H1 (cell line): ENCODE measurements at regions not wholly inside any gene's neighbourhood (a gene's known extent, or its start where the extent isn't known, plus 50 kb on each side); places are given as distances from the start of the nearest gene placed in this dataset.

Experiments used
- CTCF ChIA-PET: fragments of 300-600 bp; sonication (Branson Sonifier 250); formaldehyde crosslinking; loops from one replicate; lab custom pipeline; 2021; ENCODE audit not compliant: partially characterized antibody; lab: Charles Lee
- POLR2A ChIA-PET: fragments of 300-600 bp; sonication (Branson Sonifier 250); formaldehyde crosslinking; loops from one replicate; lab custom pipeline; 2021; ENCODE audit warnings: inconsistent platforms; ENCODE audit not compliant: partially characterized antibody; lab: Charles Lee
- DNase-seq, 2 experiments: peaks; one replicate each; pipeline versions ENCODE4 v3.0.0 to v3.0.0-alpha.2; 2010 to 2022; ENCODE audit warnings: low spot score in 2 of 2, low read depth in 1 of 2, mixed read lengths in 1 of 2
- FAIRE-seq: peaks from 2 replicates; lab custom pipeline; 2011; peaks lifted over from hg19 to GRCh38; lab: Jason Lieb, UNC
- H2AFZ ChIP-seq: 2 replicates; pipeline ENCODE4 v1.8.1; 2012; ENCODE audit warnings: low read length, inconsistent platforms
- H2AK5ac ChIP-seq: 2 replicates; pipeline ENCODE4 v1.6.1; 2013; ENCODE audit warnings: low read depth, low read length
- H2BK120ac ChIP-seq: replicated peaks from 2 replicates; pipeline ENCODE3; 2013; ENCODE audit warnings: low read depth, low read length, inconsistent platforms
- H2BK12ac ChIP-seq: 2 replicates; pipeline ENCODE4 v1.6.1; 2013; ENCODE audit warnings: low read depth, low read length
- H2BK15ac ChIP-seq: 2 replicates; pipeline ENCODE4 v1.6.1; 2013; ENCODE audit warnings: low read length
- H2BK20ac ChIP-seq: 2 replicates; pipeline ENCODE4 v1.6.1; 2013; ENCODE audit warnings: low read length
- H2BK5ac ChIP-seq: 2 replicates; pipeline ENCODE4 v1.6.1; 2013; ENCODE audit warnings: low read depth, low read length
- H3K14ac ChIP-seq: 2 replicates; pipeline ENCODE4 v1.6.1; 2013; ENCODE audit warnings: inconsistent platforms; ENCODE audit not compliant: insufficient read length
- H3K18ac ChIP-seq: 2 replicates; pipeline ENCODE4 v1.6.1; 2013; ENCODE audit warnings: low read length; ENCODE audit errors: extremely low read depth
- H3K23ac ChIP-seq: 2 replicates; pipeline ENCODE4 v1.6.1; 2013; ENCODE audit warnings: inconsistent platforms; ENCODE audit not compliant: insufficient read length
- H3K23me2 ChIP-seq: 2 replicates; pipeline ENCODE4 v1.6.1; 2013; ENCODE audit warnings: low read depth, low read length
- H3K27ac ChIP-seq: 2 replicates; pipeline ENCODE4 v1.6.1; 2011; ENCODE audit warnings: low read depth, low read length, inconsistent platforms
- H3K27me3 ChIP-seq, 4 experiments: replicated peaks in 1 of 4; 1 replicate in 1 of 4; 2 replicates in 3 of 4; pipeline versions ENCODE4 v1.6.1 to v1.8.1; 2011 to 2013; ENCODE audit warnings: low read length in 3 of 4, mild to moderate bottlenecking in 3 of 4, inconsistent platforms in 2 of 4, mixed read lengths in 2 of 4, moderate library complexity in 1 of 4; ENCODE audit not compliant: control insufficient read depth in 3 of 4, insufficient read depth in 3 of 4; ENCODE audit errors: extremely low read depth in 1 of 4
- H3K36me3 ChIP-seq, 4 experiments: 2 replicates each; pipeline versions ENCODE4 v1.6.1 to v1.8.1; 2011 to 2013; ENCODE audit warnings: mild to moderate bottlenecking in 4 of 4, low read length in 3 of 4, moderate library complexity in 2 of 4, control low read depth in 1 of 4, inconsistent platforms in 1 of 4; ENCODE audit not compliant: insufficient read depth in 4 of 4, control insufficient read depth in 2 of 4
- H3K4ac ChIP-seq: replicated peaks from 2 replicates; pipeline ENCODE3; 2013; ENCODE audit warnings: low read length, low read depth, mixed read lengths, inconsistent platforms; ENCODE audit not compliant: insufficient read length
- H3K4me1 ChIP-seq, 4 experiments: replicated peaks in 1 of 4; 1 replicate in 1 of 4; 2 replicates in 3 of 4; pipeline versions ENCODE4 v1.6.1 to v1.8.1; 2011 to 2013; ENCODE audit warnings: low read length in 3 of 4, inconsistent platforms in 2 of 4, mixed read lengths in 1 of 4; ENCODE audit not compliant: insufficient read depth in 4 of 4, control insufficient read depth in 3 of 4
- H3K4me2 ChIP-seq, 2 experiments: 2 replicates each; pipeline versions ENCODE4 v1.6.1 to v1.8.1; 2011 to 2013; ENCODE audit warnings: low read depth in 2 of 2, low read length in 2 of 2, control low read depth in 1 of 2, inconsistent platforms in 1 of 2, mild to moderate bottlenecking in 1 of 2; ENCODE audit not compliant: insufficient read depth in 1 of 2
- H3K4me3 ChIP-seq, 4 experiments: fragments of 200-600, 300-600 bp in 1 of 4; sonication (generic), shearing (Covaris generic), sonication (Bioruptor Twin) in 1 of 4; 2 replicates each; pipeline versions ENCODE4 v1.5.1 to v1.8.1; 2011 to 2016; ENCODE audit warnings: low read length in 4 of 4, low read depth in 3 of 4, control low read depth in 2 of 4, inconsistent platforms in 2 of 4, mild to moderate bottlenecking in 2 of 4, mixed read lengths in 1 of 4, moderate library complexity in 1 of 4; ENCODE audit not compliant: insufficient read depth in 2 of 4; ENCODE audit errors: extremely low read depth in 1 of 4
- H3K56ac ChIP-seq: replicated peaks from 2 replicates; pipeline ENCODE3; 2013; ENCODE audit warnings: low read depth, mild to moderate bottlenecking, mixed read lengths, low read length, inconsistent platforms; ENCODE audit not compliant: insufficient read length
- H3K79me1 ChIP-seq: 2 replicates; pipeline ENCODE4 v1.6.1; 2013; ENCODE audit warnings: low read depth, low read length, control low read depth
- H3K79me2 ChIP-seq, 2 experiments: 2 replicates each; pipeline versions ENCODE4 v1.6.1 to v1.8.1; 2012 to 2013; ENCODE audit warnings: low read length in 2 of 2, mild to moderate bottlenecking in 2 of 2, inconsistent platforms in 1 of 2; ENCODE audit not compliant: insufficient read depth in 2 of 2, control insufficient read depth in 1 of 2
- H3K9ac ChIP-seq, 4 experiments: replicated peaks in 1 of 4; 1 replicate in 1 of 4; 2 replicates in 3 of 4; pipeline versions ENCODE4 v1.6.1 to v1.8.1; 2011 to 2013; ENCODE audit warnings: low read depth in 3 of 4, low read length in 3 of 4, control low read depth in 2 of 4, mild to moderate bottlenecking in 2 of 4, moderate library complexity in 2 of 4, inconsistent platforms in 1 of 4; ENCODE audit errors: extremely low read depth in 1 of 4
- H3K9me3 ChIP-seq, 2 experiments: 2 replicates each; pipeline versions ENCODE4 v1.6.1 to v1.8.1; 2012 to 2013; ENCODE audit warnings: mild to moderate bottlenecking in 2 of 2, moderate library complexity in 2 of 2, control low read depth in 1 of 2, inconsistent platforms in 1 of 2, low read depth in 1 of 2, low read length in 1 of 2, mixed read lengths in 1 of 2; ENCODE audit not compliant: insufficient read depth in 2 of 2
- H4K20me1 ChIP-seq, 2 experiments: replicated peaks in 1 of 2; 2 replicates each; pipeline versions ENCODE3 to v1.8.1; 2011 to 2013; ENCODE audit warnings: inconsistent platforms in 2 of 2, low read length in 2 of 2, mild to moderate bottlenecking in 1 of 2; ENCODE audit not compliant: insufficient read depth in 2 of 2, control insufficient read depth in 1 of 2
- H4K5ac ChIP-seq: 2 replicates; pipeline ENCODE4 v1.6.1; 2013; ENCODE audit warnings: low read length, low read depth, mixed read lengths, inconsistent platforms; ENCODE audit not compliant: insufficient read length
- H4K8ac ChIP-seq: 2 replicates; pipeline ENCODE4 v1.8.0; 2013; ENCODE audit warnings: mild to moderate bottlenecking, moderate library complexity, low read length, inconsistent platforms; ENCODE audit not compliant: insufficient read depth; ENCODE audit errors: extremely low read depth
- H4K91ac ChIP-seq: replicated peaks from 2 replicates; pipeline ENCODE3; 2013; ENCODE audit warnings: low read length, mixed read lengths, inconsistent platforms; ENCODE audit not compliant: insufficient read length
- BCL11A ChIP-seq, 2 experiments: IDR thresholded peaks; one replicate each; pipeline ENCODE4 v1.6.1; 2011; ENCODE audit warnings: low read depth in 2 of 2, low read length in 2 of 2, mild to moderate bottlenecking in 2 of 2
- CREB1 ChIP-seq: IDR thresholded peaks from 2 replicates; pipeline ENCODE4 v1.6.1; 2012; ENCODE audit warnings: inconsistent platforms
- EGR1 ChIP-seq: IDR thresholded peaks from 2 replicates; pipeline ENCODE4 v1.6.1; 2011; ENCODE audit warnings: low read depth, low read length, borderline replicate concordance
- JUND ChIP-seq: IDR thresholded peaks from 2 replicates; pipeline ENCODE4 v1.6.1; 2011; ENCODE audit warnings: mild to moderate bottlenecking, improper control_type of control experiment, low read length
- KDM5A ChIP-seq: fragments of 200-600 bp; IDR thresholded peaks from 2 replicates; pipeline ENCODE4 v1.7.1; 2012; ENCODE audit warnings: mild to moderate bottlenecking, low read length, inconsistent platforms, mixed read lengths
- PHF8 ChIP-seq: fragments of 200-600 bp; sonication (generic); conservative IDR thresholded peaks from 2 replicates; pipeline ENCODE4 v1.7.1; 2012; ENCODE audit warnings: low read depth, mild to moderate bottlenecking, inconsistent platforms, low read length, moderate library complexity
- SAP30 ChIP-seq: fragments of 300-600 bp; sonication (generic); IDR thresholded peaks from 2 replicates; pipeline ENCODE4 v1.7.1; 2012; ENCODE audit warnings: low read length, moderate library complexity, mild to moderate bottlenecking, inconsistent platforms; ENCODE audit not compliant: insufficient read depth, insufficient replicate concordance
- SIN3A ChIP-seq, 2 experiments: IDR thresholded peaks in 1 of 2; conservative IDR thresholded peaks in 1 of 2; 2 replicates each; pipeline ENCODE4 v1.6.1; 2011 to 2012; ENCODE audit warnings: low read length in 2 of 2, improper control_type of control experiment in 1 of 2, low read depth in 1 of 2, mild to moderate bottlenecking in 1 of 2
- SP1 ChIP-seq: IDR thresholded peaks from 2 replicates; pipeline ENCODE4 v1.6.1; 2011; ENCODE audit warnings: low read depth, low read length
- SP2 ChIP-seq: IDR thresholded peaks from 2 replicates; pipeline ENCODE4 v1.6.1; 2012; ENCODE audit warnings: mild to moderate bottlenecking, low read length, inconsistent platforms
- TCF12 ChIP-seq: IDR thresholded peaks from 2 replicates; pipeline ENCODE4 v1.6.1; 2011; ENCODE audit warnings: low read depth, mild to moderate bottlenecking, low read length
- WGBS, 2 experiments: shearing (Covaris generic) in 1 of 2; methylation state at CpG; one replicate each; pipeline versions ENCODE4 v1.1.6 to v1.1.7; 2013 to 2015; ENCODE audit warnings: low lambda C conversion rate in 2 of 2, mixed read lengths in 2 of 2, inconsistent platforms in 1 of 2, low coverage in 1 of 2, missing lambda C conversion rate in 1 of 2; ENCODE audit not compliant: insufficient replicate concordance in 2 of 2, insufficient coverage in 1 of 2, insufficient read length in 1 of 2; ENCODE audit errors: extremely low coverage in 1 of 2, missing lambda C conversion rate in 1 of 2; 5-methylcytosine and 5-hydroxymethylcytosine counted together
- TF ChIP-seq, protein P1 (sequence below): IDR thresholded peaks from 2 replicates; pipeline ENCODE4 v1.6.1; 2012; ENCODE audit warnings: inconsistent platforms

DNA sequence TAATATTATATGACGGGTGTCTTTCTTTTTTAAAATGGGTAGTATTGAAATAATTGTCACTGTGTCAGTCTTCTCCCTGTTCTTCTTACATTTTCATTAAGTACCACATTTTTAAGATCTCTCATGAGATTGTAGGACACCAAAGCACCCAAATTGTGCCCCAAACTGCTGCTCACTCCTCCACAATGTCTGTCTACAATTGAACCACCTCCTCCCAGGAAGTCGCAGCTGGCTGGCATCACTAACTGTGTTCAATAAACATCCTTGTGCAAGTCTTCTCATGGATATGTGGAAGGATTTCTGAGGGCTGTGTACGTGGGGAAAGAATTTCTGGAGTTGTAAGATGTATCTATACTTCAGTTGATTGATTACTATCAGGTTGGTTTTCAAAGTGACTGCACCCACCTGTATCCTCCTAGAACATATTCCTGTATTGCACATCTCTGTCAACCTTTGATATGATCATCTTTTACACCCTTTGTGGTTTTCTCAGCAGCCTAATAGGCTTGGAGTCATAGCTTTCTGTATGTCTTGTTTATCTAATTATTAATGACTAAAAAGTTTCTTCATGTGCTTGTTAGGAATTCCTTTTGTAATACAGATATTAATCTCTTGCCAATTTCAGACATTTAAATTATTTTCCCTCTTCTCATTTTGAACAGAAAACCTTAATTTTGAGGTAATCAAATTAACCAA is 774.9 kb downstream of the RNF144A start:
- Histone ChIP-seq H2AFZ (no peak overlapping the region), H3K4ac (no peak overlapping the region), H2BK20ac (no peak overlapping the region), H3K79me2 (no peaks in the 10 kb centered on the region), H3K9me3 (0 out of 4 replicates have a peak, but pooled peaks cover 0 to 1% of the 10 kb centered on the region in 2 experiments), H2BK15ac (no peak overlapping the region), H3K56ac (no peak overlapping the region), H3K18ac (no peak overlapping the region), H3K4me1 (no peaks in the 10 kb centered on the region; a peak in 1 of 7 replicates), H3K23ac (no peak overlapping the region), H3K9ac (no peak overlapping the region), H3K14ac (no peak overlapping the region), H4K5ac (no peak overlapping the region), H2BK120ac (no peak overlapping the region), H3K36me3 (no peaks in the 10 kb centered on the region), H2AK5ac (no peak overlapping the region), H3K4me3 (no peak overlapping the region), H3K27ac (no peak overlapping the region; the same call in 1 of the 2 replicates), H2BK5ac (no peak overlapping the region), H4K8ac (no peak overlapping the region), H3K79me1 (no peaks in the 10 kb centered on the region), H4K20me1 (no peaks in the 10 kb centered on the region), H4K91ac (no peak overlapping the region), H3K27me3 (no peaks in the 10 kb centered on the region), H3K23me2 (no peaks in the 10 kb centered on the region; the same call in 1 of the 2 replicates), H3K4me2 (no peak overlapping the region), H2BK12ac (no peak overlapping the region)
- WGBS, 2 experiments = 89 to 100% methylated on average over 1 to 3 of the region's 3 CpGs
- FAIRE-seq = no peak
- TF ChIP-seq, protein P1, sequence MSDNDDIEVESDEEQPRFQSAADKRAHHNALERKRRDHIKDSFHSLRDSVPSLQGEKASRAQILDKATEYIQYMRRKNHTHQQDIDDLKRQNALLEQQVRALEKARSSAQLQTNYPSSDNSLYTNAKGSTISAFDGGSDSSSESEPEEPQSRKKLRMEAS = no peak
- no peak for TF ChIP-seq CREB1
- no peak for TF ChIP-seq BCL11A (IDR thresholded peaks at IDR 0.05; ENCODE audit: low read depth in 2 of 2, low read length in 2 of 2)
- no peak for TF ChIP-seq KDM5A
- no peak for TF ChIP-seq SP2
- TF ChIP-seq SIN3A (conservative IDR thresholded peaks at IDR 0.05 in 1 of 2, IDR thresholded peaks at IDR 0.05 in 1 of 2; ENCODE audit: low read depth in 1 of 2, low read length in 2 of 2) = no peak
- TF ChIP-seq TCF12 = no peak
- TF ChIP-seq SP1 = no peak
- TF ChIP-seq JUND = no peak
- no peak for TF ChIP-seq SAP30
- no peak for TF ChIP-seq EGR1
- no peak for TF ChIP-seq PHF8
- DNase-seq = no peak
- POLR2A ChIA-PET = no interaction called here
- CTCF ChIA-PET = no interaction called here
